Mesendoderm (in vitro differentiated cells): ENCODE measurements at regions not wholly inside any gene's neighbourhood (a gene's known extent, or its start where the extent isn't known, plus 50 kb on each side); places are given as distances from the start of the nearest gene placed in this dataset.

Experiments used
- DNase-seq: peaks from one replicate; pipeline ENCODE4 v3.0.0; 2013
- H2AK5ac ChIP-seq: 2 replicates; pipeline ENCODE4 v1.6.1; 2013; ENCODE audit warnings: low read length, inconsistent platforms
- H2BK120ac ChIP-seq: 2 replicates; pipeline ENCODE4 v1.6.1; 2013; ENCODE audit warnings: low read depth, mild to moderate bottlenecking, low read length, moderate library complexity, mixed read lengths
- H2BK15ac ChIP-seq: replicated peaks from 2 replicates; pipeline ENCODE4 v1.6.1; 2013; ENCODE audit warnings: low read depth, mild to moderate bottlenecking, moderate library complexity
- H2BK5ac ChIP-seq: 2 replicates; pipeline ENCODE4 v1.6.1; 2013; ENCODE audit warnings: low read length, inconsistent platforms
- H3K18ac ChIP-seq: 2 replicates; pipeline ENCODE4 v1.6.1; 2013; ENCODE audit warnings: mild to moderate bottlenecking, low read length, mixed read lengths
- H3K23ac ChIP-seq: one replicate; pipeline ENCODE4 v1.6.1; 2013; ENCODE audit warnings: low read length
- H3K27ac ChIP-seq: 2 replicates; pipeline ENCODE4 v1.5.1; 2013; ENCODE audit warnings: low read depth, mild to moderate bottlenecking, inconsistent platforms, low read length, moderate library complexity
- H3K27me3 ChIP-seq: 2 replicates; pipeline ENCODE4 v1.6.1; 2013; ENCODE audit warnings: low read length, control low read depth, mild to moderate bottlenecking, inconsistent platforms; ENCODE audit not compliant: insufficient read depth, poor library complexity
- H3K36me3 ChIP-seq: 2 replicates; pipeline ENCODE4 v1.6.1; 2013; ENCODE audit warnings: low read length, inconsistent platforms; ENCODE audit not compliant: control insufficient read depth, insufficient read depth
- H3K4ac ChIP-seq: one replicate; pipeline ENCODE4 v1.6.1; 2013; ENCODE audit warnings: low read depth, mild to moderate bottlenecking, low read length, moderate library complexity
- H3K4me1 ChIP-seq: 2 replicates; pipeline ENCODE4 v1.6.1; 2013; ENCODE audit warnings: low read depth, low read length, inconsistent platforms; ENCODE audit not compliant: control insufficient read depth
- H3K4me2 ChIP-seq: 2 replicates; pipeline ENCODE4 v1.6.1; 2013; ENCODE audit warnings: low read length
- H3K4me3 ChIP-seq: 2 replicates; pipeline ENCODE4 v1.5.1; 2013; ENCODE audit warnings: mild to moderate bottlenecking, low read length
- H3K56ac ChIP-seq: one replicate; pipeline ENCODE4 v1.6.1; 2013; ENCODE audit warnings: low read length
- H3K79me1 ChIP-seq: 2 replicates; pipeline ENCODE4 v1.6.1; 2013; ENCODE audit warnings: low read length, inconsistent platforms
- H3K79me2 ChIP-seq: 2 replicates; pipeline ENCODE4 v1.6.1; 2013; ENCODE audit warnings: mild to moderate bottlenecking, low read length; ENCODE audit not compliant: control insufficient read depth, insufficient read depth
- H3K9ac ChIP-seq: 2 replicates; pipeline ENCODE4 v1.6.1; 2013; ENCODE audit warnings: low read length, inconsistent platforms
- H4K5ac ChIP-seq: one replicate; pipeline ENCODE4 v1.6.1; 2013; ENCODE audit warnings: low read length
- H4K8ac ChIP-seq: one replicate; pipeline ENCODE4 v1.6.1; 2013; ENCODE audit warnings: low read depth, mild to moderate bottlenecking, control low read depth, low read length, moderate library complexity
- WGBS: extraction: QIAGEN DNeasy Blood & Tissue Kit; methylation state at CpG from one replicate; pipeline ENCODE4 v1.1.7; 2013; ENCODE audit warnings: low lambda C conversion rate, missing lambda C conversion rate; ENCODE audit not compliant: insufficient coverage; ENCODE audit errors: extremely low coverage; 5-methylcytosine and 5-hydroxymethylcytosine counted together

DNA sequence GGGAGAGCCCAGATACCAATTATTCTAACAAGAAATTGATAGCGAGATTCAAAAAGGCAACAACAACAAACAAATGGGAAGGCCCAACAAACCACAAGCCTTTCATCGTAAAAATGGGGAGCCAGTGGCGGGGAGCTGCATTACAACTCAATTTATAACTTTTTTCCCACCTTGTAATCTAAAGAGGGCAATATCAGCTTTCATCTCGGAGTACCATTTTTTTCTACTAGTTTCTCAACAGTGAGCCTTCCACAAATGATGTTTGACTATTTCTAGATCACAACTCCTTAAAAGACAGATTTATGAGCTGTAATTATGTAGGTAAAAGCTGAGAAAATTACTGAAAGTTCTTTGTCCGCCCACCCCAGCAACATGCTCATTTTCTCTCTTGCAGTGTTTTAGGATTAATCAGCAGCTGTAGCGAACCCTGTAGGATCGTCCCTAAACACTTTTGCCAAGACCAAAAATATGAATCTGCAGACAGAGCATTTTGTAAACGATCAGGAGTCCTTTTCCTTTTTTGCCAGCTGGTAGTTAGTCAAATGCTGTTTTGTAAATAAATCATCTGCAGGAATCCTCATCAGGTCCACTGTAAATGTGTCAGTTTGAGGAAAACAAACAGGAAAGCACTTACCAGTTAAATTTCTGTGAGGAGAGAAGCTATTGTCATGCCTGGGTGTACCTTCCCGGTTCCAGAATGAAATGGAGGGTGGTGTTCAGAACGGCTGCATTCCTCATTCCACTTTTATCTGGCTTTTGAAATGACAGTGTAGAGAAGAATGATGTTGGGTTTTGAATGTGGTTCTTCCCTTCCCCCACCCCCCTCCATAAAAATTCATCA, 53.2 kb downstream of the EEF1B2 start:
- Histone ChIP-seq H3K79me2 (no peaks in the 10 kb centered on the region), H3K9ac (no peak overlapping the region), H3K4ac (no peak overlapping the region), H3K4me1 (peaks cover 5% of the 10 kb centered on the region), H3K18ac (no peak overlapping the region), H3K4me2 (no peak overlapping the region), H3K56ac (no peak overlapping the region), H4K8ac (no peak overlapping the region), H3K36me3 (no peaks in the 10 kb centered on the region), H2BK120ac (no peak overlapping the region), H3K27me3 (no peaks in the 10 kb centered on the region), H3K27ac (no peak overlapping the region), H3K79me1 (no peaks in the 10 kb centered on the region), H3K23ac (no peak overlapping the region), H4K5ac (no peak overlapping the region), H2BK5ac (no peak overlapping the region), H2BK15ac (no peak overlapping the region), H3K4me3 (no peak overlapping the region), H2AK5ac (no peak overlapping the region)
- DNase-seq = peak; percentile 13
- WGBS = no CpG with 5 or more reads among the region's 10 CpGs

DNA sequence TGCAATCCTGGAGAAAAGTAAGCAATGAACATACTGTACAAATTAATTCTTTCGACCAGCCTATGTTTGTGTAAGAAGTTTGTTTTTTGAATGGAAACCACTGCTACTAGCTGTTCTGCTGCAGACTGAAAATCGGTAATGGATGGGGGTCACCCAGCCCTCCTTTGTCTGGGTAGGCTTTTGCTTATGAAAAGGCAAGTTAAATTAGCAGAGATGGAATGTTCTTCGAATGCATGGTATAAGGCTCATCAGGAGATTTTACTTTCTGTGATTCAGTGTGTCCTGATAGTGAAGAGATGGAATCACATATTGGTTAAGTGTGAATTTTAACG, 53.8 kb downstream of the EEF1B2 start:
- Histone ChIP-seq H2AK5ac (no peak overlapping the region), H3K27me3 (no peaks in the 10 kb centered on the region), H3K56ac (no peak overlapping the region), H3K79me2 (no peaks in the 10 kb centered on the region), H2BK15ac (no peak overlapping the region), H3K23ac (no peak overlapping the region), H3K4me2 (no peak overlapping the region), H3K9ac (no peak overlapping the region), H4K8ac (no peak overlapping the region), H2BK5ac (no peak overlapping the region), H3K79me1 (no peaks in the 10 kb centered on the region), H4K5ac (no peak overlapping the region), H3K36me3 (no peaks in the 10 kb centered on the region), H3K18ac (no peak overlapping the region), H3K4ac (no peak overlapping the region), H3K4me3 (no peak overlapping the region), H3K4me1 (peaks cover 5% of the 10 kb centered on the region), H2BK120ac (no peak overlapping the region), H3K27ac (no peak overlapping the region)
- WGBS = no CpG with 5 or more reads among the region's 4 CpGs
- DNase-seq = no peak

DNA sequence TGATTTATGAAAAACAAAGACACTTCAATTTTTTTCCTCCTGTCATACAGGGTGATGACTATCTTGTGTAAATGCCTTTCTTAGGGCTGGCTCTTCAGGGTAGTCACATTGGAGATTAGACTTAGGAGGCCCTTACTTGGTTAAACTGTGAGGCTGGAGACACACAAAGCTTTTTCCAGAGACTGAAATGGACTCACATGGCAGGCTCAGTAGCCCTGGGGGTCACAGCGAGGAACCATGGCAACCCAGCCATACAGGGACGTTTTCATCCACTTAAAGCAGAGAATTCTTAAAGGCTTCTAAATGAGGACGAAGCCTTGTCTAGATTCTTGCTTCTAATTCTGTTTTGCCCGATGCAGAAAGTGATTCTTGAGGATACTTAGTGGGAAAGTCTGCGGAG, 57.3 kb upstream of the ZDBF2 start:
- Histone ChIP-seq H3K4me3 (no peak overlapping the region), H3K18ac (no peak overlapping the region), H3K9ac (no peak overlapping the region), H3K27me3 (no peaks in the 10 kb centered on the region), H4K8ac (no peak overlapping the region), H3K23ac (no peak overlapping the region), H3K79me1 (no peaks in the 10 kb centered on the region), H3K36me3 (no peaks in the 10 kb centered on the region), H3K56ac (no peak overlapping the region), H3K79me2 (no peaks in the 10 kb centered on the region), H3K27ac (no peak overlapping the region), H2BK5ac (no peak overlapping the region), H3K4me1 (peaks cover 5% of the 10 kb centered on the region), H3K4me2 (no peak overlapping the region), H3K4ac (no peak overlapping the region), H2AK5ac (no peak overlapping the region), H4K5ac (no peak overlapping the region), H2BK120ac (no peak overlapping the region), H2BK15ac (no peak overlapping the region)
- peak; percentile 50 for DNase-seq
- no CpG with 5 or more reads among the region's 5 CpGs for WGBS

DNA sequence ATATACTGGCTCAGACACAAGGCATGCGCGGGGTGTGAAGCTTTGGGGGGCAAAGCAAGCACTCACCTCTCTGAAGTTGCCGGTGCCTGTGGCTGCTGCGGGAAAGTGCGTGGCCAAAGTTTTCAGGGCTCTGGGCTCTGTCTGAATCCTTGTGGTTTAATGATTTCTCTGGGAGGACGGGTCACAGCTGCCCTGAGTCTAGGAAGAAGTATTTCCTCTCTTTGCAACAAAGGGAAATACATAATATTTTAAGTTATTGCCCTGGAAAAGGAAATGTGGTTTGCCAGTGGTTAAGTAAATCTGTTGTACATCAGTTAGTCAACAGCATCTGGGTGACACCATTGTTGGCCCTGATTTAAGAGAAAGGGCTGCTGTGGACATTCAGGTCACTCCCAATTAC, 56.7 kb upstream of the ZDBF2 start:
- no CpG with 5 or more reads among the region's 6 CpGs for WGBS
- no peak for DNase-seq

DNA sequence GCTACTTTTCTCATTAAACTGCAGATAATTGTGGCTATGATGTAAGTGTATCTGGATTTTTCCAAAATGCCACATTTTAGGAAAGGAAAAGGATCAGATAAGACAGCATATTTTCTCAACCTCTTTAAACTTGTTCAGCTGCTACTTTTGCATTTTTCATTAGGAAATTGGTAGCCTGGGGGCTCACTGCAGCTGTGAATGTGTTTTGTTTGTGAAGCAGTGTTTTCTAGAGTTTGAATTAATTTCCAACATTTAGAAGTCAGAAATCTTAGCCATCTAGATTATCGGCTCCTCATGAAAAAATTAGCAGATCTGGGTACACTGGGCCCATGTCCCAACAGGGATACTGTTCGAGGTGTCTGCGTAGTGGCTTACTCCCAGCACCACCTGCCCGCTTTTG, 56.3 kb upstream of the ZDBF2 start:
- peaks cover 2% of the 10 kb centered on the region for H3K4me1 ChIP-seq
- H2BK120ac ChIP-seq = no peak overlapping the region
- no peaks in the 10 kb centered on the region for H3K27me3 ChIP-seq
- H3K79me2 ChIP-seq = no peaks in the 10 kb centered on the region
- H4K8ac ChIP-seq = no peak overlapping the region
- WGBS = no CpG with 5 or more reads among the region's 4 CpGs
- no peak overlapping the region for H4K5ac ChIP-seq
- H2AK5ac ChIP-seq = no peak overlapping the region
- DNase-seq = no peak
- no peak overlapping the region for H2BK5ac ChIP-seq
- no peak overlapping the region for H3K9ac ChIP-seq
- no peak overlapping the region for H2BK15ac ChIP-seq
- H3K4me3 ChIP-seq = no peak overlapping the region
- no peak overlapping the region for H3K23ac ChIP-seq
- H3K18ac ChIP-seq = no peak overlapping the region
- no peaks in the 10 kb centered on the region for H3K36me3 ChIP-seq
- no peak overlapping the region for H3K4ac ChIP-seq
- no peaks in the 10 kb centered on the region for H3K79me1 ChIP-seq
- H3K4me2 ChIP-seq = no peak overlapping the region
- no peak overlapping the region for H3K56ac ChIP-seq
- H3K27ac ChIP-seq = no peak overlapping the region

More for the DNA sequence above, 56.7 kb upstream of the ZDBF2 start:
- H2BK5ac ChIP-seq = no peak overlapping the region
- no peak overlapping the region for H3K18ac ChIP-seq
- H3K4me2 ChIP-seq = no peak overlapping the region
- no peak overlapping the region for H2BK15ac ChIP-seq
- no peak overlapping the region for H3K4me3 ChIP-seq
- H3K4me1 ChIP-seq = peaks cover 5% of the 10 kb centered on the region
- H3K4ac ChIP-seq = no peak overlapping the region
- no peak overlapping the region for H4K5ac ChIP-seq
- no peaks in the 10 kb centered on the region for H3K36me3 ChIP-seq
- no peak overlapping the region for H2BK120ac ChIP-seq
- H3K27me3 ChIP-seq = no peaks in the 10 kb centered on the region
- no peak overlapping the region for H3K9ac ChIP-seq
- H3K23ac ChIP-seq = no peak overlapping the region
- H4K8ac ChIP-seq = no peak overlapping the region
- H3K79me2 ChIP-seq = no peaks in the 10 kb centered on the region
- H3K56ac ChIP-seq = no peak overlapping the region
- H2AK5ac ChIP-seq = no peak overlapping the region
- H3K79me1 ChIP-seq = no peaks in the 10 kb centered on the region
- no peak overlapping the region for H3K27ac ChIP-seq
